Astrocyte (in vitro differentiated cells and primary cell): ENCODE measurements at regions not wholly inside any gene's neighbourhood (a gene's known extent, or its start where the extent isn't known, plus 50 kb on each side); places are given as distances from the start of the nearest gene placed in this dataset.

Experiments
- DNase-seq: peaks from one replicate; pipeline ENCODE4 v3.0.0-alpha.2; 2010; ENCODE audit warnings: low read depth
- FAIRE-seq: peaks from 2 replicates; lab custom pipeline; 2011; peaks lifted over from hg19 to GRCh38; lab: Jason Lieb, UNC
- H2AFZ ChIP-seq: 2 replicates; pipeline ENCODE4 v1.6.0; 2012; ENCODE audit warnings: low read depth, low read length, inconsistent platforms
- H3K27ac ChIP-seq: 2 replicates; pipeline ENCODE4 v1.5.1; 2011; ENCODE audit warnings: low read depth, low read length, inconsistent platforms
- H3K27me3 ChIP-seq: 2 replicates; pipeline ENCODE4 v1.6.0; 2011; ENCODE audit warnings: low read length, inconsistent platforms; ENCODE audit not compliant: insufficient read depth
- H3K36me3 ChIP-seq: 2 replicates; pipeline ENCODE4 v1.5.1; 2011; ENCODE audit warnings: low read length, inconsistent platforms; ENCODE audit not compliant: insufficient read depth
- H3K4me1 ChIP-seq: 2 replicates; pipeline ENCODE4 v1.5.1; 2011; ENCODE audit warnings: low read length, inconsistent platforms; ENCODE audit not compliant: insufficient read depth
- H3K4me2 ChIP-seq: 2 replicates; pipeline ENCODE4 v1.6.0; 2012; ENCODE audit warnings: low read length, inconsistent platforms
- H3K4me3 ChIP-seq: 2 replicates; pipeline ENCODE4 v1.5.1; 2011; ENCODE audit warnings: low read depth, mild to moderate bottlenecking, low read length, inconsistent platforms; ENCODE audit not compliant: insufficient read depth
- H3K79me2 ChIP-seq: 2 replicates; pipeline ENCODE4 v1.6.0; 2012; ENCODE audit warnings: mild to moderate bottlenecking, low read length, inconsistent platforms; ENCODE audit not compliant: insufficient read depth
- H3K9ac ChIP-seq: 2 replicates; pipeline ENCODE4 v1.6.0; 2012; ENCODE audit warnings: mild to moderate bottlenecking, low read length, inconsistent platforms
- H3K9me3 ChIP-seq: 2 replicates; pipeline ENCODE4 v1.5.1; 2012; ENCODE audit warnings: low read depth, mild to moderate bottlenecking, low read length, inconsistent platforms; ENCODE audit not compliant: insufficient read depth
- H4K20me1 ChIP-seq: 2 replicates; pipeline ENCODE4 v1.6.0; 2012; ENCODE audit warnings: low read length, inconsistent platforms; ENCODE audit not compliant: insufficient read depth
- H3K27ac Mint-ChIP-seq: one replicate; pipeline ENCODE4 v1.8.0; 2021; ENCODE audit warnings: mild to moderate bottlenecking, mixed read lengths; ENCODE audit not compliant: unreplicated experiment
- H3K27me3 Mint-ChIP-seq: one replicate; pipeline ENCODE4 v1.8.0; 2021; ENCODE audit warnings: low read depth, mixed read lengths; ENCODE audit not compliant: unreplicated experiment
- H3K36me3 Mint-ChIP-seq: one replicate; pipeline ENCODE4 v1.8.0; 2021; ENCODE audit warnings: low read depth, mixed read lengths; ENCODE audit not compliant: unreplicated experiment
- H3K4me1 Mint-ChIP-seq: one replicate; pipeline ENCODE4 v1.8.0; 2021; ENCODE audit warnings: low read depth, mixed read lengths; ENCODE audit not compliant: unreplicated experiment
- H3K4me3 Mint-ChIP-seq: one replicate; pipeline ENCODE4 v1.8.0; 2021; ENCODE audit warnings: mild to moderate bottlenecking, moderate library complexity, mixed read lengths; ENCODE audit not compliant: unreplicated experiment
- H3K9me3 Mint-ChIP-seq: one replicate; pipeline ENCODE4 v1.8.0; 2021; ENCODE audit warnings: mild to moderate bottlenecking, mixed read lengths; ENCODE audit not compliant: unreplicated experiment
- CTCF ChIP-seq: IDR thresholded peaks from 2 replicates; pipeline ENCODE4 v1.5.1; 2011; ENCODE audit warnings: low read depth, mild to moderate bottlenecking, inconsistent platforms, low read length, moderate library complexity; ENCODE audit not compliant: insufficient read depth
- EZH2 ChIP-seq: IDR thresholded peaks from 2 replicates; pipeline ENCODE4 v1.6.1; 2012; ENCODE audit warnings: mild to moderate bottlenecking, low read length, inconsistent platforms; ENCODE audit not compliant: insufficient read depth

DNA sequence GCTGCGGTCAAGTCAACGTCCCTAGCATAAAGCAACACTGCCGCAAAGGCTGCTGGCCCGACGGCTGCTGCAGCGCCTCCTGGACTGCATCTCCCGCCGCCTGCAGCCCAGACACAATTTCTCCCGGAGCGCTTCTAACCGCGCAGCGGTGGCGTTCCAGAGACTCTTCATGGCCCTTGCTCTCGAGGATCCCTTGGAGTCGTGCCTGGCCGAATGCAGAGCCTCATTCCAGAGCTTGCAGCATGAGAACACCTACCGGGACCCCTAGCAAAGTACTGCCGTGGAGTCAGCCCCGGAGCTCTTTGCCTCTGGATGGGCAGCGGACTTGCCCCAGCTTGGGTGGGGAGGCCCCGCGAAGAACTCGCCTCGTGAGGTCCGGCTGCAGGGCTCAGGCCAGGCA is 79.7 kb upstream of the ZNF32 start:
- FAIRE-seq, result no peak
- H3K9me3 ChIP-seq, result peaks cover 8% of the 10 kb centered on the region
- TF ChIP-seq CTCF, result no peak
- no peak for TF ChIP-seq EZH2
- Mint-ChIP-seq H3K9me3 (peaks cover 29% of the 10 kb centered on the region), H3K4me1 (no peaks in the 10 kb centered on the region), H3K27me3 (peaks cover 8% of the 10 kb centered on the region), H3K36me3 (no peaks in the 10 kb centered on the region), H3K27ac (no peak overlapping the region), H3K4me3 (no peak overlapping the region)
- no peaks in the 10 kb centered on the region for H4K20me1 ChIP-seq
- H2AFZ ChIP-seq, result no peak overlapping the region
- H3K36me3 ChIP-seq, result no peaks in the 10 kb centered on the region
- no peak for DNase-seq
- no peaks in the 10 kb centered on the region for H3K79me2 ChIP-seq
- H3K4me2 ChIP-seq, result no peak overlapping the region
- peaks cover 2% of the 10 kb centered on the region for H3K27me3 ChIP-seq
- no peak overlapping the region for H3K9ac ChIP-seq
- no peaks in the 10 kb centered on the region for H3K4me1 ChIP-seq
- H3K4me3 ChIP-seq, result no peak overlapping the region
- no peak overlapping the region for H3K27ac ChIP-seq

DNA sequence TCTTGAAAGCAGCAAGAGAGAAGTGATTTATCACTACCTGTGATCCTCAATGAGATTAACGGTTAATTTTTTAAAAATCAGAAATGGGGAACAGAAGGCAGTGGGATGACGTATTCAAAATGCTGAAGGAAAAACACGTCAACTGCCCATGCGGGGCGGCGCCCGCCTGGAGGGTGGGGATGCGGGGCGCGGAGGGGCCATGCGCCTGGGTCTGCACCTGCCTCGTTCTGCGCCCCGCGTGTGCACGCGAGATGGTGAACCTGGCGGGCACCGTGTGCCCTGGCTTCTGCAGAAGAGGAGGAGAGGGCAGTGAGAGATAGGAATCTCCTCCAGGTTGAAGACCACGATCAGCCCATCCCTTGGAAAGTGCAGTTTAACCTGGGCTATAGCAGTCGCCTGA is 79.3 kb upstream of the ZNF32 start:
- Histone ChIP-seq H3K36me3 (no peaks in the 10 kb centered on the region), H3K4me3 (no peak overlapping the region), H4K20me1 (no peaks in the 10 kb centered on the region), H2AFZ (no peak overlapping the region), H3K4me2 (no peak overlapping the region), H3K9me3 (peaks cover 8% of the 10 kb centered on the region), H3K79me2 (no peaks in the 10 kb centered on the region), H3K9ac (no peak overlapping the region), H3K4me1 (no peaks in the 10 kb centered on the region), H3K27me3 (peaks cover 3% of the 10 kb centered on the region), H3K27ac (no peak overlapping the region)
- no peak overlapping the region for H3K4me3 Mint-ChIP-seq
- H3K27ac Mint-ChIP-seq, result no peak overlapping the region
- FAIRE-seq (no peak), DNase-seq (no peak)
- no peaks in the 10 kb centered on the region for H3K36me3 Mint-ChIP-seq
- peaks cover 29% of the 10 kb centered on the region for H3K9me3 Mint-ChIP-seq
- H3K4me1 Mint-ChIP-seq, result no peaks in the 10 kb centered on the region
- H3K27me3 Mint-ChIP-seq, result peaks cover 8% of the 10 kb centered on the region
- TF ChIP-seq EZH2 (no peak), CTCF (no peak)

GRCh38 chr10:43715334-43715733 is 66.7 kb upstream of the ZNF32 start:
- Mint-ChIP-seq H3K27me3 (peaks cover 30% of the 10 kb centered on the region), H3K27ac (no peak overlapping the region), H3K4me3 (no peak overlapping the region), H3K9me3 (peaks cover 10% of the 10 kb centered on the region), H3K4me1 (no peaks in the 10 kb centered on the region), H3K36me3 (no peaks in the 10 kb centered on the region)
- no peak overlapping the region for H3K27ac ChIP-seq
- H3K4me1 ChIP-seq, result no peaks in the 10 kb centered on the region
- H3K9ac ChIP-seq, result no peak overlapping the region
- no peak for TF ChIP-seq CTCF
- no peak overlapping the region for H3K4me3 ChIP-seq
- no peaks in the 10 kb centered on the region for H3K36me3 ChIP-seq
- H3K79me2 ChIP-seq, result no peaks in the 10 kb centered on the region
- DNase-seq (no peak), FAIRE-seq (no peak)
- H3K27me3 ChIP-seq, result no peaks in the 10 kb centered on the region
- no peaks in the 10 kb centered on the region for H4K20me1 ChIP-seq
- no peak overlapping the region for H2AFZ ChIP-seq
- no peaks in the 10 kb centered on the region for H3K9me3 ChIP-seq
- no peak overlapping the region for H3K4me2 ChIP-seq
